ENCODE measurements at regions not wholly inside any gene's neighbourhood (a gene's known extent, or its start where the extent isn't known, plus 50 kb on each side); places are given as distances from the start of the nearest gene placed in this dataset.
A peak's percentile ranks its signal among the peaks of the same experiment; 100 is the strongest.

- TF ChIP-seq UBTF (IDR thresholded peaks at IDR 0.05; ENCODE audit: borderline replicate concordance in 1 of 2, low read depth in 2 of 2, low read length in 2 of 2) (no peak), NFIC (IDR thresholded peaks at IDR 0.05) (no peak), MEIS2 (IDR thresholded peaks at IDR 0.05; ENCODE audit: partially characterized antibody) (no peak), CLOCK (CRISPR knock-in tag; IDR thresholded peaks at IDR 0.05; ENCODE audit: borderline replicate concordance) (no peak), FOS (IDR thresholded peaks at IDR 0.05; ENCODE audit: extremely low read depth, insufficient read length) (no peak), MCM5 (IDR thresholded peaks at IDR 0.05; ENCODE audit: low read depth) (no peak), TFAP4 (CRISPR knock-in tag; IDR thresholded peaks at IDR 0.05; ENCODE audit: borderline replicate concordance) (no peak), NCOA6 (IDR thresholded peaks at IDR 0.05) (no peak), POLR3A (IDR thresholded peaks at IDR 0.05; ENCODE audit: borderline replicate concordance, extremely low read depth, insufficient read depth, insufficient read length) (no peak), ZNF639 (CRISPR knock-in tag; conservative IDR thresholded peaks at IDR 0.05 in 1 of 2, IDR thresholded peaks at IDR 0.05 in 1 of 2) (0 out of 4 replicates have a peak, but pooled peaks of 1 of the 2 experiments have one; percentile 4), ZNF347 (CRISPR knock-in tag; IDR thresholded peaks at IDR 0.05; ENCODE audit: low read depth) (no peak), RUNX1 (IDR thresholded peaks at IDR 0.05; ENCODE audit: low read depth) (no peak), E2F4 (CRISPR knock-in tag; IDR thresholded peaks at IDR 0.05; ENCODE audit: low read depth) (no peak; the same call in 1 of the 2 replicates), NCOA1 (IDR thresholded peaks at IDR 0.05; ENCODE audit: low read depth) (no peak), GABPB1 (CRISPR knock-in tag; IDR thresholded peaks at IDR 0.05) (no peak), XRCC5 (IDR thresholded peaks at IDR 0.05; ENCODE audit: low read depth, low read length) (no peak), ARID2 (IDR thresholded peaks at IDR 0.05) (no peak), MCM3 (IDR thresholded peaks at IDR 0.05) (0 out of 2 replicates have a peak, but pooled peaks have one; percentile 53), GTF2F1 (IDR thresholded peaks at IDR 0.05; ENCODE audit: low read depth, low read length) (no peak), ZNF586 (CRISPR knock-in tag; conservative IDR thresholded peaks at IDR 0.05) (no peak), EHMT2 (IDR thresholded peaks at IDR 0.05) (no peak)
These were observed 90.8 kb upstream of the CLDN5 start (continued) for GRCh38 chr22:19615001-19615461.
